SK-N-DZ (cell line): ENCODE measurements at regions not wholly inside any gene's neighbourhood (a gene's known extent, or its start where the extent isn't known, plus 50 kb on each side); places are given as distances from the start of the nearest gene placed in this dataset.
A peak's percentile ranks its signal among the peaks of the same experiment; 100 is the strongest.
"Not testable (repeated sequence)": the region's sequence is repeated elsewhere in the genome, so short reads cannot be mapped to it uniquely, and the experiment has no call there.

ENCODE experiments used
- DNase-seq: peaks from one replicate; pipeline ENCODE4 v3.0.0-alpha.2; 2015; ENCODE audit warnings: low spot score

DNA sequence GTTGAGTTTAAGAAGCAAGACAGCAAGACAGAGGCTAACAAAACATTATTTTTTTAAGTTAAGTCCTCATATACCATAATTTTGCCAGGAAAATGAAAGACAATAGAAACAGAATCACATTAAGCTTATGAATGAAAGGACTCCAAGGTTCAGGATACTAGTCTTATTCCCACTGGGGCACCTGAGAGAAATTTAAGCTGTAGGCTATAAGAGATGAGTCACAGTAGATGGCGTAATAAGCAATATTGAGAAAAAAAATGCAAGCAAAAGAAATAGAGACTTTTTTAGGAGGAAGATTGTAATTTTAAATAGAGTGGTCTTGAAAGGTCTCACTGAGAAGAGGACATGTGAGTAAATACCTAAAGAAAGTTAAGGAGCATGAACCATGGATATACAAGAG is 57.1 kb upstream of the KIF2B start:
- no peak for DNase-seq

DNA sequence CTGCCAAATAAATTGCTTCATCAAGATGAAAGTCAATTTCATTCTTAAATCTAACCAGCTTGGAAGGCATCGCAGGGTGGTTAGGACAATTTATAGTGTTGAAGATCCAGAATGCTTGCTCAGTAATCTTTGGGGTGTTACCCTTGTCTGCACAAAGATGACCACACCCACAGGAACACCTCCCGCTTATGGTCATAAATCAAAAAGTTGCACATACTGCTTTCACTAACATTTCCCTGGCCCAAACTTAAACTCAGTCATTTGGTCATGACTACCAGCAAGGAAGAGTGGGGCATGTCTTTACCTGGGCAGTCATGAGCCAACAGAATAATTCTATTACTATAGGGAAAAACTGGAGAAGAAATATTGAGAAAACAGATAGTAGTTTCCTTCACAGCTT is 57.6 kb upstream of the KIF2B start:
- no peak for DNase-seq

DNA sequence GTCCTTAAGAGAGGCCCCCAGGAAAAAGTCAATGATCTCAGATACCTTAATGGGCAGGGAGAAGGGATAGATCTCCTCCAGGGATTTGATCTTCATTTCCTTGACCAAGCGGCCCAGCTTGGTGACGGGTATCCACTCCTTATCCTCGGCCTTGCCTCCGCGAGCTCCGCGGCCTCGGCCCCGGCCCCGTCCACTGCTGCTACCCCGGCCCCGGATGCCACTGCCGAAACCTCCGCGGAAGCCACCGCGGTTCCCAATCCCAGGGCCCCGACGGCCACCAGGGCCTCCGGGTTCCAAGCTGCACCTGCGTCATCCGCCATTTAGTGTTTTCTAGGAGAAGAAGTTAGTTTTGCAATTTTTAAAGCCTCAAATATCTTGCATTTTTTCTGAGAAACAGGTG is 65.2 kb upstream of the KIF2B start:
- no peak for DNase-seq

- not testable (repeated sequence) for DNase-seq
Measured at GRCh38 chr17:53757116-53757515, 65.6 kb upstream of the KIF2B start.

DNA sequence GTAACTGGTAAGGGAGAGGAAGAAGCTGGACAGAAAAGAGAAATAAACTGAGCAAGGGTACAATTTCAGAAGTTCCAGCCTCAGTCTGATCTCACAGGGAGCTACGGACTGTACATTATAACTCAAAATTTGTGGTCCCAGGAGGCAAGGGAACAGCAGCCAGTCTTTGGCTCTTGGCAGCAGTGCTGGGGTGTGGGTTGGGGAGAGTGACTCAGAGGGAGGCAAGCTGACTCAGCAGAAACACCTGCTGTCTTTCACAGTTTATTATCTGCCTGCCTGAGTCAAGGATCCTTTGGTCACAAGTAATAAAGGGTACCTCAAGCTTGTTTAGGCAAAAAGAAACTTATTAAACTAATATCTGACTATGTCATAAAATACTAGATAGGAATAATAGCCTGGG is 73.5 kb upstream of the KIF2B start:
- DNase-seq, result no peak

DNA sequence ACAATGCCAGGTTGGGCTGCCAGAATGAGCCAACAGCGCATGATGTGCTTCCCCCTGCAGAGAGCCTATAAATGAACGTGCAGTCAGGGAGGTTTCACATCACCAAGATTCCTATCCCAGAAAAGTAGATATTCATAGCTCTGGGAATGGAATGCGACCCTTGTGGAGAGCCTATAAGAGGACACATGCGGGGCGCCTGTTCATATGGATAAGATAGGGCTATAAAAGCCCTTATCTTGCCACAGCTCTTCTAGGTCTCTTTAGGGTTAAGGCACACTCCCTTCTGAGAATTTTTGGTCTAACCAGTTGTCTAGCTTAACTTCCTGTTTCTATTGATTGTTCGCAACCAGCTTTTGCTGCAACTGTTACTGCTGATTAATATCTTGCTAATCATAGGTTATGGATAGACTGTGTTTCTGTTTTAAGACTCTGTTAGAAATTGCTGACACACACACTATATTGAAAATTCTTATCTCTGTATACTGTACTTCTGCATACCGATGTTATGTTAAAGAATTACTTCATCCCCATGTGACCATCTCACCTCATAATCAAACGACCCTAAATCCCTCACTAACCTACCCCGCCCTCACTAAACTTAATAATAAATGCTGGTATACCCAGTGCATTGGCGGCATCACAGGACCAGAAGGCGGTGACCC is 74.4 kb upstream of the KIF2B start:
- not testable (repeated sequence) for DNase-seq

DNA sequence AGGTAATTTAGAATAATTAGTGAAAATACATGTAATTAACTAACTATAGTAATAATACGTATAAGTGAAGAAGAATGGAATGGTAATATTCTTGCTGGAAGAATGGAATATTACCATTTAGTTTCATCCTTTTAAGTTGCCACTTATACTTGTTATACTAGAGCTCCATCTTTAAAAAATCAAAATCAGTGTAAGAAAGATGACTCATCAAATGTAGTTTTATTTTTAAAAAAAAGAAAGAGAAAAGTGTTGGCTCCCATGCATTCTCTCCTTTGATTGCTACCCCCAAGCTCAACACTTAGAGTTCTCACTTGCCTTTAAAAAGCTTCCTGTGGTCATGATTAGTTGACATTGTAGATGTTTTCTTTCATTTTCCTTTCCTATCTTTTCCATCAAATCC is 82.4 kb upstream of the KIF2B start:
- no peak for DNase-seq

DNA sequence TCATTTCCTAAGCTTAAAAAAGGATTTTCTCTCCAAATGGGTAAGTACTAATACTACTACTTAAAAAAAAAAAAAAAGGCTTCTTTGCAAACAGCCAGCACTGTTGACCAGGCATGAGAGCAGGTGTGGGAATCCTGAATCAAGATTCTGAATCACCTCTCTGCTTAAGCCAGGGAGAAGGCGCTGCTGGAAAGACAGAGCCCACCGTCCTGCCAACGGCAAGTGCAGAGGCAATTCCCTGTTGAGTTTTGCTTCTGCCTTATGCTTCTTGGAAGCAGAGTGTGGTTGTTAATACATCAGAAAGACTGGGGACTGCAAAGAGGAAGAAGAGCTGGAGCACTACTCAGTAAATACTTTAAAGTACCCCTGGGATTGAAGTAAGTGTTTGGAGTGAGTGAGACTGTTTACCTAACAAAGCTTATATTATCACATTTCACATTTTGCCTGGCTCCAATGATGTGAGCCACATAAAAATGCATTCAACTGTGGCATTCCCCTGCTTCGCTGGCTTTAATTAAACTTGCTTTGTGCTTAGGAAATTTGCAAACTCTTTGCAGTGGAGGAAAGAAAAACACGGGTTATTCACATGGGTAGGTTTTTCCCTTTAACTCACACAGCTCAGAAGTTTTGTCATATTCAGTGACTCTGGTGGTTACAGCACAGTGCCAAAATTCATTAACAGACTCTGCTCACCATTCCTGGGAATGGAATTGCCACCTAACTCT is 86.0 kb upstream of the KIF2B start:
- DNase-seq, result no peak

- DNase-seq, result no peak
Measured at GRCh38 chr17:53724726-53725125, 98.0 kb upstream of the KIF2B start.

DNA sequence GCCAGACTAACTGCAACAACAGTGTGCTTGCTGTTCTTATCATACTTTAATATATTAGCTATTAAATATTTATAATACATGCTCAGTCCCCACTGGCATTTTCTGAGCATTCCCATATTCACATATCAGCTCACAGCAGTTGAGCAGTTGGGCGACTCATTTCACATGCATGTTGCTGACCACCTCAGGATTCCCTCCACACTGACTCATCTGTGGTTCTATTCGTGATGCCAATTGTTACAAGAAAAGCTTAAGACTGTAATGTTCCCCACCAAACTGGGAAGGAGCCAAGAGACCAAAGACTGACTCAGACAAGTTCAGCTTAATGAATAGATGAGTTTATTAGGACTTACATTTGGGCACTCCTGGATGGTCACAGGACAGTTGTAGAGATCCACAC is 100.3 kb upstream of the KIF2B start:
- DNase-seq, result no peak

GRCh38 chr17:53721101-53721500 is 101.6 kb upstream of the KIF2B start:
- DNase-seq, result no peak

DNA sequence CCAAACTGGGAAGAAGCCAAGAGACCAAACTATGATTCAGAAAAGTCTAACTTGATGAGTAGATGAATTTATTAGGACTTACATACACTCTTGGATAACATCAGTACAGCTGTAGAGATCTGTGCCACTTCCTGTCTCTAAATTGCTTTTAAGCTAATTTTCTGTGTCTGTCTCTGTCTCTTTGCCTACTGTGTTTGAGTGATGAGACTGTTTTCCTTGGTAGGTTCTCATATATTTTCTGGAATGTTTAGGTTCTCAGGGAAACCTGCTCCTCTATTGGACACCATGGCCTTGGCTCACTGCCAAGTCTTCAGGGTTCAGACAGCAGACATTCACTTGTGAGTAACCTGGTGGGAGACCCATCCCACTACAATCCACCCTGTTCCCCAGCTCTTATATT is 103.5 kb upstream of the KIF2B start:
- peak; percentile 84 for DNase-seq

GRCh38 chr17:53707566-53707965 is 115.2 kb upstream of the KIF2B start:
- no peak for DNase-seq

GRCh38 chr17:53696286-53696685 is 126.4 kb upstream of the KIF2B start:
- peak; percentile 82 for DNase-seq

- peak; percentile 54 for DNase-seq
Measured at GRCh38 chr17:53687324-53687723, 135.4 kb upstream of the KIF2B start.

DNA sequence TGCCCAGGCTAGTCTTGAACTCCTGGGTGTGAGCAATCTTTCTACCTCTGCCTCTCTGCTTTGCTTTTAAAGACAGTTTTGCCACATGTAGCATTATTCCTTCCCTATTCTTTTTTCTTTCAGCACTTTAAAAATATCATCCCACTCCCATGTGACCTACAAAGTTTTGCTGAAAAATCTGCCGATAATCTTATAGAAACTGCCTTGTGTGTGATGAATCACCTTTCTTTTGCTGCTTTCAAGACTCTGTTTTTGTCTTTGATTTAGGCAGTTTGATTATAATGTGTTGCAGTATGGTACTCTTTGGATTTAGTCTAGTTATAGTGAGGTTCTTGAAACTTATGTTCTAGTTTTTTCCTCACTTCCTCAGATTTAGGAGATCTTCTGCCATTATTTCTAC is 142.0 kb upstream of the KIF2B start:
- no peak for DNase-seq

GRCh38 chr17:53668854-53669253 is 153.9 kb upstream of the KIF2B start:
- no peak for DNase-seq

DNA sequence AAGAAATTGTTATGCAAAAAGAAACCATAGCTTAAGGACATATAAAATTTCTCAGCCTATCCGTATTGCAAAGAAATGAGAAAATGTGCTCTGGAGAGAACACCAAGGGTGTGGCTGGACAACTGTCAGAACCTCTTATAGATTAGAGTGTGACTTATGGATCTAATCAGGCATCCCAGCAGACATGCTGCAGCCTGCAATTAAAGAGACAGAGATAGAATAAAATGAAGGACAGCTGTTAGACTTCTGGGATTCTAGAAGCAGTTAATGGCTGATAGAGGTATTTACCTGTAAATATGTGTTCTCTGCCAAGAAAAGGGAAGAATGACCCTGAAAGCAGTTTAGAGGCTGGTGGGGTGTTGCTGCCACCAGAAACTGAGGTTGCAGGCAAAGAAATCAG is 160.1 kb upstream of the KIF2B start:
- DNase-seq, result peak; percentile 32

GRCh38 chr17:53659181-53659580 is 163.5 kb upstream of the KIF2B start:
- DNase-seq, result no peak

DNA sequence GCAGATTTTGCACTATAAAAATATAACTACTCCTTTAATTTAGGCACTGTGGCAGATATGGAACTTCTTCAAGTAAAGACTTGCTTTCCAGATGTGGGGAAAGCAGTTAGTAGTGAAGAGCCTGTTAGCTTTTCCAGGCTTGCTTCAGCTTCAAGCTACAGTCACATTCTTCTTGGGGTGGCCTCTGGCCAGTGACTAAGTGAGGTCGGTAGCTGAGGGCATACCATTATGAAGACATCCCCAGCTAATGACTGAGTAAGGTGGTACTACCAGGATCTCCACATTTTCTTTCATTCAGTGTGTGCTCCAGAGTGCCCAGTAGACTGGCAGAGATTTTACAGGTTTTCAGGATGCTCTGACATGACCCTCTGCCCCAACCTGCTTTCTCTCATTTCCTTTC is 167.1 kb upstream of the KIF2B start:
- no peak for DNase-seq

DNA sequence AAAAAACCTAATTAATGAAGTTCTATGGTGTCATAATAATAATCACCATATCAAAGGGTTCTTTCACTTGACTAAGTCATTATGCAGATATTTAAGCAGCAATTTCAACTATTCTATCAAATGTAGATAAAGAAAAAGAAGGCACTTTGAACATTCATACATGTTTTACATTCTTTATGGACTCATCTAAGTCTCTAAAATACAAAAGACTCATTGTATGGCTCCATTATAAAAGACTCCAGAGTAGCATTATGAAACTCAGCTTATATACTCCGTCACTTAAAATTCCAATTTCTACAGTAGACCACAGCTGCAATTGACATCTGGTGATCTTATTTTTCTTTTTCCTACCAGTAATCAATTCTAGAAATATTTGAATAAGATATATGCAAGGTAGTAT is 173.5 kb upstream of the KIF2B start:
- no peak for DNase-seq

DNA sequence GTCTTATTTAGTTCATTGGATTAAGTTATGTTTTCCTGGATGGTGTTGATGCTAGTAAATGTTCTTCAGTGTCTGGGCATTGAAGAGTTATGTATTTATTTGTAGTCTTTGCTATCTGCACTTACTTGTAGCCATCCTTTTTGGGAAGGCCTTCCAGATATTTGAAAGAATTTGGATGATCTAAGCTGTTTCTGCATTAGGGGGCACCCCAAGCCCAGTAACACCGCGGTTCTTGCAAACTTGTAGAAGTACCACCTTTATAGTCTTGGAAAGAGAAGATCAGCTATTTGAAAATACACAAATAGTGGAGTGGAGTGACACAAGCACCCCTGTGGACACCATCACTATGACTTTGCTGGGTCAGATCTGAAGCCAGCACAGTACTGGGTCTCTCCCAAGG is 175.9 kb upstream of the KIF2B start:
- no peak for DNase-seq

- DNase-seq, result no peak
Measured at GRCh38 chr17:53640808-53641207, 181.9 kb upstream of the KIF2B start.

DNA sequence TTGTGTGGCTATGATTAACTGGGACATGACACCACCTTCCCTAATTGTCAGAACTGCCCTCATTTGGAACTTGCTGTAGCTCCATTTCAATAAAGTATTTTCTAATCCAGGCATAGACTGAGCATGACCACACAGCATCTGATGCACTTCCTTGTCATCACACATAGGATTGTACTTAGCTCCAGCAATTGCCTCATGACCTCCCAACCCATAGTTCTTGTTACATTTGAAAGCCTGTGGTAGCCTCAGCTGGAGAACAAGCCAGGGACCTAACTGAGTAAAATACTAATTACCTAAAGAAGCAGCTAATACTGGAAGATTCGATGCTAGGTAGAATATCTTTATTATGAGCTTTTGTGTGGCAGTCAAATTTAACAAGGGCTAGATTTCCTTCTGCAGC is 187.3 kb upstream of the KIF2B start:
- no peak for DNase-seq
